HG03196 (cell line): ENCODE measurements at regions not wholly inside any gene's neighbourhood (a gene's known extent, or its start where the extent isn't known, plus 50 kb on each side); places are given as distances from the start of the nearest gene placed in this dataset.

Source experiments
- ATAC-seq: cut with Tn5 transposase; IDR thresholded peaks from one replicate; pipeline ENCODE4 v1.9.1; 2021; ENCODE audit not compliant: unreplicated experiment

DNA sequence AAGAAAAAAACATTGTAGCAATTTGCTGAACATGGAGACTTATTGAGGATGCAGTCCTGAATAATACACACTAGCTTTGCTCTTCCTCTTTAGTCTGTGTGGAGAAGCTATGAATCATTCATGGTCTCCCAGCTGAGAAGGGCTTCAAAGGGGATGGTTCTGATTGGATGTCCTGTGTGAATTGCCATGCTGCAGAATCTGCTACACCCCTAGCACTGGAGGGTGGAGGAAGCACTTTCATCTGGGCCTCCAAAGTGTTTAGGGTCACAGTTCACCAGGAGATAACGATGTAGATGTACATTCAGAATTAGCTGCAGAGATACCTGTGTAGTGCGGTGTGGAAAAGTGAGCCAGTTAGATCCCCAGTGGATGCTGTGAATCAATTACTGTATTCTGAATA, 321.1 kb upstream of the EDNRB start:
- ATAC-seq, result no peak

DNA sequence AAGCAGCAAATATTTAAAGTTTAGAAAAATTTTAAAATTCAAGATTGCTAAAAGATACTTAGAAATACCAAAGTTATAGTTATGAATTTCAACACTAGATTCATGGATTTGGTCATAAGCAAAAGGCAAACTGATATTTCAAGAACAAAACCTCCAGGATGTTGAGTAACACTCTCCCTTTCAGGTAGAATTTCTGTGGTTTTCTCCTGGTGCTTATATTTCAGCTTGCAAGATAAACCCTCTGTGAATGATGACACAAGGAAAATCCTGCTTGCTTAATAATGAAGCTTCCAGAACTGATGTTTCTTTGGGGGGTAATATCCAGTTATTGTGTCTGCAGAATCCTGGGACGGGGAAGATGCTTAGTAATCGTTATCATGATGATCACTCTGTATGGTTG, 320.3 kb upstream of the EDNRB start:
- ATAC-seq, result no peak

DNA sequence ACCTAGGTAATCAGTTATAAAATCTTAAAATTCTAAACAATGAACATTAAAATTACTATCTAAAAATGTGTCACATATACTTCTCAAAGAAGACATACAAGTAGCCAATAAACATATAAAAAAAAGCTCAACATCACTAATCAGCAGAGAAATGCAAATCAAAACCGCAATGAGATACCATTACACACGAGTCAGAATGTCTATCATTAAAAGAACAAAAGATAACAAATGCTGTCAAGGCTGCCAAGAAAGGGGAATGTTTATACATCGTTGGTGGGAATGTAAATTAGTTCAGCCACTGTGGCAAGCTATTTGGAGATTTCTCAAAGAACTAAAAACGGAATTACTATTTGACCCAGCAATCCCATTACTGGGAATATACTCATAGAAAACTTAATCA, 310.3 kb upstream of the EDNRB start:
- no peak for ATAC-seq

DNA sequence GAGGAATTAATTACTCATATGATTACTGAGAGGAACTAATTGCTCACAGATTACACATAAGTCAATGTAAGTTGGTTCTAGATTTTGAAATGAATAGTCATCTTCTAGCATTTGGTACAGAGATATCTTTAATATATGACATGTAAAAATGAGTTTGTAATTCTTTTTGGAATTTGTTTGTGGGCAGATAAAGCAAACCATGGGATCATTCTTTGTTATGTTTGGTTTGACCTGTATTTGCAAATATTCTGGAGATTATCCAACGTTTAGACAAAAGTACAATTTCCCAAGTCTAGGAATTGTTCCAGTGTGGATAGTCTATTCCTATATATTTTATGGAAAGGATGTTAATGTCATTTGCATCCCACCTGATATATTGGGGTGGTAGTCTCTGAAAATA, 309.6 kb upstream of the EDNRB start:
- no peak for ATAC-seq

DNA sequence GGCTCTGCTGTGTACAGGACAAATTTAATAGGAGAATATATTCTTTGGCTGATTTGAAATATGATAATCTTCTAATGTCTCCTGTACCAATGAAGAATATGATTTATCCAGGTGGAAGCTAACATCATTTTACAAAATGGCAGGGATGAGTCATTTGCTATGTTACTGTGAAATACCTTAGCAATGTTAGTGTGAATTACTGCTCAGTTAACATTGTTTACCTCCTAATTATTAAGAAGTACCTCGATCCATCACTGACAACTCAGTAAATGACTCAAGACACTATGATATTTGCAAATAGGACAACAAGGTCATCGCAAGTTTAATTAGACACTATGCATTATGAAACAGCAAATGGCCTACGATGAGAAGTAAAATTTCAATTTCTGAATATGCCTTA, 309.1 kb upstream of the EDNRB start:
- no peak for ATAC-seq

DNA sequence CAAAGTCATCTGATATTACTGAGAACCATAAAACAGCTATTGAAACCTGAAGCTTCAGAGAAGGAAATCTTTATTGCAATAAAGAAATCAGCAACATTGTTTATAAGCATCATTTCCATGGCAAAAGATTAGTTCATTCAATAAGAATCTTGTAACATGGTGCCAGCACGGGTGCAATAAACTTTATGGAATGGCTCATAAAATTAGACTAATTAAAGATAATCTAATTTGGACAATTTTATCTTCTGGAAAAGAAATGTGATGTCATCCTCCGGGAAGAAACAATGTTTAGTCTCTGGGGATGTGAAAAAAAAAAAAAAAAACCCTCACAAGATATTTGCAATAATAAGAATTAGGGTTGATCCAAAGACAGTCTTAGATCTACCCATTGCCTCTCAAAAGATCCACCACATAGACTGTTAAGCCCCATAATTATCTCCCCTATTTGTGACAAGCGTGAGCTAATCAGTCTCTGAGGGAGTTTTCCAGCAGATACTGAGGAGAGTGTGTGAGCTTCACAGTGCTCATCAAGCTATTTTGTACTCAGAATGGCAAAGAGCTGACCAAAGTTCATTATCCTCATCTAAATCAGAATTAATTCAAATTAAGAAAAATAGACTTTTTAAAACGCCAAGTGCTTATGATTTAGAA, 297.0 kb upstream of the EDNRB start:
- ATAC-seq, result no peak

DNA sequence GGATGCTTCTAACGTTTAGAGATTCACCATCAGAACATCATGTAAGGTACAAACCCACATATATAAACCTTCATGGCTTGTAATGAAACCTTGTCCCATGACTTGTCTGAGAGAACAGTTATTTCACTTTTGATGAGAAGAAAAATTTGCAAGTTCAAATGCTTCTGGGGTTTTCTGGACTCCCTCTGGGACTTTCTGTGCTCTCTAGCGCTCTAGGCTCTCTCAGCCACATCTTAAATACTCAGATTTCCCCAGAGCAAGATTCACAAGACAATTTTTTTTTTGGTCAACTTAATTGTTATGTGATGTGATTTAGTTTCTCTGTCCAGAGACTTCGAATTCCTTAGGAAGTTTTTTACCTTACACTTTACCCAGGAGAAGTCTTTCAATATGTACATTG, 282.8 kb upstream of the EDNRB start:
- peak; percentile 56 for ATAC-seq

DNA sequence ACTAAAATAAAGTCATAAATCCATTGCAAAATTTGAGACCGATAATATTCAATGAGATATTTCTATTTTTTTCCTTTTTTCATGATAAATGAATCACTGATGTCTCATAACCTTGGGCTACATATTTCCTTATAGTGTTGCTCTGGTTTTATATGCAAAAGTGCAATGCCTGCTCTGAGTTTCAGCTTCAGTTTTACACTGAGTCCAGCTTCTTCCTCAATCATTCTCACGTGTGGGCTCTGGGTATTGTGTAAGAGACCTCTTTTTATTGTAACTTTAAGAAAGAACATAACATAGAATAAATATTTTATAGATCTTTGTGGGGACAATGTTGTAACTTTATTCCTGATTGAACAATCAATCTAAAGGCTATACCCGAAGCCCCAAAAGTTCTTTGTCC, 280.2 kb upstream of the EDNRB start:
- ATAC-seq, result no peak

DNA sequence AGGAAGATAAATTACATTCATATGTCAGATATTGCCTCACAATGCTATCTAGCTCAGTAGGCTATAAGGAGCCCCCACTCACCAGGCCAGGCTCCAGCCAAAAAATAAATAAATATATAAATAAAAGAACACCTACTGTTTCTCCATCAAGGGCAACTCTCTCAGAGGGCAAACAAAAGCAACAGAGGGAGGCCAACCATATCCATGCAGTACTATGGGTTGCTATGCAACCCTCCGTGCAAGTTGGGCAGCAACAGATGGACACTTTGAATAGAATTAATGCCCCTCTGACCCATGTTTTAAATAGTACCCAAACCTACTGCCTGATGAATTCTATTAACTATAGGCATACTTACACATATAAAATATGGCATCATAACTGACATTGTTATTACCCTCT, 279.8 kb upstream of the EDNRB start:
- ATAC-seq, result no peak

DNA sequence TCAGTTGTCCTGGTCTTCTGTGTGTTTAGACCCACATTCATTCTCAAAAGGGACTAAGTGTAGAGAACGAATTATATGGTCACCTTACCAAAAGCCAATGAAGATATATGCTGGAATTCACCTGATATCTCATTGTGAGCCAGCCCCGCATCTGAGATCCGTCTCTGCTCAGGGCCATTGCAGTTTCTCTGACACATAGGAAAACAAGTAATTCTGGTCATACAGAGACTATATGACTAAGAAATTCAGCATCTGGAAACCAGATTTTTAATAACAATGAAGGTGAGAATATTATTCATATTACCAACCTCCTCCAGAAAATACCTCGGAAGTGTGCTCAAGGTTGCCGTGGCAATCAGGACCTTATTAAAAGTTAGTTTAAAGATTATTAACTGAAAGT, 278.6 kb upstream of the EDNRB start:
- no peak for ATAC-seq

DNA sequence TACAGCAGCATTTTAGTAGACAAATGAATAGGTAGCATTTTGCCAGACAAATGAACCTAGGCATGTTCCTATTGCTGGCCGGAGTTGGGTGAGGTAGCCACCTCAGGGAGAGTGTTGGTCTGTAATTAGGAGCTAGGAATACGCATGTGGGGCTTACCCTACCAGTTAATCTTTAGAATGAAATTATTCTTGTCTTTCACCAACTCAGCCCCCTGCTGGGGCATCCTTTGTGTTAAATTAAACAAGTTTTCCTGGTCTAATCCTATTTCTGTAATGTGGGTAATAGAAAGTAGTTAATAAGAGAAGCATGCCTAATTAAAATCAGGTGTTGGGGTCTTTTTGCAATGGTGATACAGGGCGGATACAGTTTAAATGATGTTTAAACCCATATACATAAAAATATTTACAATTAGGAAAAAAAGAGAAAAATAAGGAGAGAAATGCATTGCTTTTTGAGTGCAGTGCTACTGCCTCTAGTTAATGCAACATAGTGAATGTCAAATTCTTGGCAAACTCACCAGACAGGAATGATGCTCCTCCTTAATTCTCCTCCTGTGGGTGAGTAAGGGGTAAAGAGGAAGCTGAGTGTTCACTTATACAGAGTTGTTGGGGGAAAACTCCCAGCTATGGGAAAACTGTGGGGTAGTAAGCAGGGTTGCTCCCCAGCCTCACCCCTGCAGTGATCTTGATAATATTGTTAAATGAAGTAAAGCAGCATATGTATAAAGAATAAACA, 276.4 kb upstream of the EDNRB start:
- no peak for ATAC-seq

DNA sequence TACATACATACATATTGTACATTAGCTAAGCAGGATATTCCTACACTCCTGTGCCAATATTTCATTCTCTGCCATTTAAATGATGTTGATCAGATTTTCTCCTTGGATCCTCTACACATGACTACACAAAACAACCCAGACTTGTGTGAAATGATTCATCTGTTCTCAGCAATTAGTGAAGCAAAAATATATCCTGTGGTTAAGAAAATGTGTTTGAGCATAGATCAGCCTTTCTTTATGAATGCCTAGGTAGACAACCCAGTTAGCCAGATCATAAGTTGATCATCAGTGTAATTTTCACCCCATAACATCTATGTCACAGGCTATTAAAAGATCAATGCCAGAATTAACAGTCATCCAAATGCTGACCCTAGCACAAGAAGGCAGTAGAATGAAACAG, 275.2 kb upstream of the EDNRB start:
- ATAC-seq, result peak; percentile 48

DNA sequence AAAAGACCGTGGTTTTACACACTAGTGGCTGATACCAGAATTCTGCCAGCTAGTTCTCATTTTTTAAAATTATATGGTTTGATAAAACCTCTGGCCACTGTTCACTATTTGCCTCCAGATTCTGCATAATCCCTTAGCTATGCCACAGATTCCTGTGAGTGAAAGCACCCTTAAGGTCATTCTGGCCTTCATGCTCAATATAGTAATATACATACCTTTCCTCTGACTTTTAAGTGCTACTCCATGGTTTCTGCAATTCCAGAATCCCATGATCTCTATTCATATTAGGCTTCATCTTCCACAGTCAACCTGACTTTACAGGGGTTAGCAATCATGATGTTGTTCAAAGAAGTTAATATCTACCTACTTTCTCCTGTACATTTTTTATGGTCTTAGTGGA, 274.1 kb upstream of the EDNRB start:
- ATAC-seq, result no peak

DNA sequence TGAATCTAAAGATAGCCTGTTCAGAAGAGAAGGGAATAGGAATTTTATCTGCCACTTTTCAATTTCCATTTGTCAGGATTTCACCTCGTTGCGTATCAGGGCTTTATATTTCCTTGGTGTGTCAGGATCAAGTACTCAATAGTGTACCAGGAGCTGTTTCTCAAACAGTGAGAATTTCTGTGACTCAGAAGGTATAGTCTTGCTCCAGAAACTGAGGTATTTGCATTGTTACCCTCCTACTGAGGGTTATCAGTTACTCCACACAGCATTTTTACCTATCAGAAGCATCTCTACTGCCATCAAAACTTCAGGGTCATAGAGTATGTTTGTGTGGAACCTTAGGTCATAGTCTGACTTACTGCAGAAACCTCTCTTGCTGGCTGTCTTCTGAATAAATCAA, 271.7 kb upstream of the EDNRB start:
- no peak for ATAC-seq

DNA sequence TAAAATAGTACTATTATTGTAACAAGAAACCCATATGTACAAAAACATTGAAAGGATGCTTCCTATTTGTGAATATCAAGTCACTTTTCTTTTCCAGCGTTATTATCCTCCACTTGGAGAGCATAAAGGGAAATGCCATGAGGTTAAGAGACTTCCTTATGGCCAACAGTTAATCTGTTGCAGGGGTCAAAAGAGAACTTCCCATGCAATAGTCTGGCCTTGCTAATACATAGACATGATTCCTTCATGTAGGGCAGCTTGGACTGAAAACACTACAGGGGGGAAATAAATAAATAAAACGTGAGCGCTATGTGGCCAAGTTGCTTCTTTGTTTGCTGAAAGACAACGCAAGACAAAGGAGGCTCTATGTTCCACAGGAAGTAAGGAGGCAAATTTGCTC, 269.1 kb upstream of the EDNRB start:
- ATAC-seq, result no peak

DNA sequence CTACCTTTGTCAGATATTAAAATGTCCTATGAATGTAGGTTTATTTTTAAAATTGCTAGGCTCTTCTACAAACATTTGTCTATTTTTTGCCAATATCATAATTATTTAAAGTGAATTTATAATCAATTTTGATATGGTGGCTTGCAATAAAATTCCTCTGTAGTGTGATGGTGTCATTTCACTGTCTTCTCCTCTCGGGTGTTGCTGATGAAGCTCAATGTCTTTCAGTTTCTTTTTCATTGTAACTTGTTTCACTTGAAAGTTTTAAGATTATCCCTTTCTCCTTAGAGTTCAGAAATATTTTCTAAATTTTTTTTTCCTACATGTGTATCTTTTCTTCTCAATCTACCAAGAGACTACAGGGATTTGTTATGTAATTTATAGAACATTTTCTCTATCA, 267.1 kb upstream of the EDNRB start:
- ATAC-seq, result no peak

DNA sequence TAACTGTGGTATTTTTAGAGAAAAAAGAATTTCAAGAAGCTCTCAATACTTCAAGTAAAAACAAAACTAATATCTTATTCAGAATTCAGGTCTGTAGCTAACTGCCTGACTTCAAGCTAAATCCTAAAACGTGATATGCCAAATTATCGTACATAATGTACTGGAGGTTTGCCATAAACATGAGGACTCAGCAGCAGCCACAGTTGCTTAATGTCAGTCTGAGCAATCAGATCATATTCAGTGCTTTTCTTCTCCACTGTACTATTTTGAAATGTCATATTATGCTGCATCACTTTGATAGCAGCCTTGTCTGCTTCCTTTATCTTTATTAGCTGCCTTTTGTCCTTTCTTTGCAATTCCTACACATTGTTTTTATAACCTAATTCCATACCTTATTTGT, 265.1 kb upstream of the EDNRB start:
- ATAC-seq, result no peak

DNA sequence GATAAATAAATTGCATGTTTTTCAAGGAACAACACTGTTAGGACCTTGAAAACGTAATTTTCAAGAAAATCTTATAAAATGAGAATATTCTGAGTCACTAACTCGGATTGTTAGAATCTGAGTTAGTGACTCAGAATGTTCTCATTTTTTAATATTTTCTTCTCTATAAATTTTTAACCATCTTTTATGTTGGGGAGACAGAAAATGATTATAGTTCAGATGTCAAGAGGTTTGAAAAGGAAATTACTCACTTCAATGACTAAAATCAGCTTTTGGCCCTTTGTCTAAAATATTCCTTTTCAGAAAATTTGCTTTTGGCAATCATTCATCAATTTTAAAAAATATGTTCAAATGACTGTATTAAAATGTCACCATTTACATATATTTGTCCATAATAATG, 264.2 kb upstream of the EDNRB start:
- ATAC-seq, result no peak

DNA sequence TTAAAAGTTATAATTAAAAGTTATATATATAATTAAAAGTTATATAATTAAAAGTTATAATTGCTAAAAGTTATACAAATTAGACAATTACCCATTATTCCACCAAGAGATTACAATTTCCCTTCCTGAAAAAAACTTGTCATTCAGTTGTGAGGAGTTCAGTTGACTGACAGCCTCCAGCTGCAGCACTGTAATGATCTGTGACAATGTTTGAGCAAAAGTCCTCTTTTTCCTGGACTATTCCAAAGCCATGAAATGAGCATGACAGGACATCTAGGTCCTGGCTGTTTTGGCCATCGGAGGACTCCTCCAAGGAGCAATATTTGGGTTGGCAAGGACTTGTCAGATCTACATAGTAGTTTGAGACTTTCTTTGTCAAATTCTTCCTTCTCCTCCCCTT, 258.7 kb upstream of the EDNRB start:
- ATAC-seq, result no peak

DNA sequence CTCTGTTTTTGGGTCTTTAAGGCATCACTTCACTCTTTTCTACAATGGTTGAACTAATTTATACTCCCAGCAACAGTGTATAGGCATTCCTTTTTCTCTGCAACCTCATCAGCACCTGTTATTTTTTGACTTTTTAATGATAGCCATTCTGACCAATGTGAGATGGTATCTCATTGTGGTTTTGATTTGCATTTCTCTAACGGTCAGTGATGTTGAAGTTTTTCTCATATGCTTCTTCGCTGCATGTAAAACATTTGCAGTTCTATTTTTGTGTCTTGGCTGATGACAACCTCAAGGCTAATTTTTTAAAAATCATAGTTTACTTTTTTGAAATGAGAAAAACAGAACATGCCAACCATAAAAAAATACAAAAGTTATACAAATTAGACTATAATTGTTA, 258.2 kb upstream of the EDNRB start:
- no peak for ATAC-seq

DNA sequence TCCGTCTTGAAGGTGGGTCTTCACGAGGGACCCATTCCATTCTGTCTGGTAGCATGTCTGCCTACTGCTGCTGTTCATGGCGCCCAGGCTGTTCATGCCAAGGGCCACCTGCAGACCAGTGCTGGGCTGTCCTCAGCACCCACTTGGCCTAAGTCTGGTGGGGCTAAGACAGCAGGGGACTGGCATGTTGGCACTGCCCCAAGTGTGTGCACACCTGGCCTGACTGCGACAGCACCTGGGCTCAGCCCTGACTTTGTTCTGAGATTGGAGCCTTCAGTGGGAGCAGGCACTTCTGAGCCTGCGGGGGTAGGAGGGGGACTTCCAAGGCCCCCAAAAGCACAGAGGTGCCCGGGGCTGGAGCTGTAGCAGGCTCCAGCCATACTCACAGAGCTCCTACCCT, 250.8 kb upstream of the EDNRB start:
- no peak for ATAC-seq

DNA sequence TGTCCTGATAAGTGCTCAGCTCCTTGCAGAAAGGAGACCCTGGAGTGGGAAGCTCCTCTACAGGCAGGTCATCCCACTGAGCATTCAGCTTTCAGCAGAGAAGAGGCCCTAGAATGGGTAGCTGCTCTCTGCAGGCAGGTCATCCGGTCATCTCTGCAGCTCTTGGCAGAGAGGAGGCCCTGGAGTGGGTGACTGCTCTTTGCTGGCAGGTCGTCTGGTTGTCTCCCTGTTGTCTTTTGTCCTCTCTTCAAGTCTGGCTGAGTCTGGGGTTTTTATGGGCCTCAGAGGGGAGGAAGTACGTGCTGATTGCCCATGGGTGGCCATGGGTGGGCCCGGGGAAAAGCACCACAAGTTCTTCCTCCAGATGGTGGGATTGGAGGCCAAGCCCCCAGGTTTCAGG, 250.3 kb upstream of the EDNRB start:
- ATAC-seq, result no peak

DNA sequence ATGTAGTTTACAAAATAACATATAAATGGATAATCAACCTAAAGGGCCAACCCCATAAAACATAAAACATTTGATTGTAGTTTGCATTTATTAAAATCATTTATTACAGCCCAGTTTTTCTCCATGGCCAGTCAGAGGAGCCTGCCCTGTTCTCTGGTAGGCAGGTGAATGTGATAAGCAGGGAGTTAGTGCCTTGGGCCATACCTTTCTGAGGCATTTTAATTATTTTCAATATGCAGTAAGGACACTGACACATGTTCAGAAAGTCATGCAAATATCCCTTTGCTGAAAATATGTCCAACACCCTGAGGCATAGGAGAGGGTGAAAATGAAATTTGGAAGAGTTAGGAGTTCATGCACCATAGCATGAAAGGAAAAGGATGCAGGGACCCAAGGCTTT, 242.6 kb upstream of the EDNRB start:
- ATAC-seq, result no peak
